Ishikawa (cell line): ENCODE measurements at regions not wholly inside any gene's neighbourhood (a gene's known extent, or its start where the extent isn't known, plus 50 kb on each side); places are given as distances from the start of the nearest gene placed in this dataset.

Experiments
- CEBPB ChIP-seq: IDR thresholded peaks from 2 replicates; pipeline ENCODE4 v1.6.1; 2012
- CREB1 ChIP-seq: IDR thresholded peaks from 2 replicates; pipeline ENCODE4 v1.6.1; 2012; ENCODE audit warnings: low read depth
- EGR1 ChIP-seq: IDR thresholded peaks from 2 replicates; pipeline ENCODE4 v1.6.1; 2012
- EP300 ChIP-seq: IDR thresholded peaks from 2 replicates; pipeline ENCODE4 v1.6.1; 2012; ENCODE audit warnings: borderline replicate concordance
- FOXM1 ChIP-seq: IDR thresholded peaks from 2 replicates; pipeline ENCODE4 v1.6.1; 2012; ENCODE audit warnings: low read depth, borderline replicate concordance
- NFIC ChIP-seq: IDR thresholded peaks from 2 replicates; pipeline ENCODE4 v1.6.1; 2012
- RAD21 ChIP-seq: IDR thresholded peaks from 2 replicates; pipeline ENCODE4 v1.6.1; 2012; ENCODE audit warnings: low read depth
- REST ChIP-seq: IDR thresholded peaks from 2 replicates; pipeline ENCODE4 v1.6.1; 2012; ENCODE audit warnings: low read depth, mild to moderate bottlenecking
- TAF1 ChIP-seq: IDR thresholded peaks from 2 replicates; pipeline ENCODE4 v1.6.1; 2012; ENCODE audit warnings: low read depth, mild to moderate bottlenecking
- TCF12 ChIP-seq: IDR thresholded peaks from 2 replicates; pipeline ENCODE4 v1.6.1; 2012; ENCODE audit warnings: low read depth
- TEAD4 ChIP-seq: IDR thresholded peaks from 2 replicates; pipeline ENCODE4 v1.6.1; 2012
- USF1 ChIP-seq: IDR thresholded peaks from 2 replicates; pipeline ENCODE4 v1.6.1; 2012
- YY1 ChIP-seq: IDR thresholded peaks from 2 replicates; pipeline ENCODE4 v1.6.1; 2012; ENCODE audit warnings: low read depth
- ZBTB7A ChIP-seq: IDR thresholded peaks from 2 replicates; pipeline ENCODE4 v1.6.1; 2012; ENCODE audit warnings: low read depth
- TF ChIP-seq, protein P1 (sequence below): IDR thresholded peaks from 2 replicates; pipeline ENCODE4 v1.6.1; 2012

DNA sequence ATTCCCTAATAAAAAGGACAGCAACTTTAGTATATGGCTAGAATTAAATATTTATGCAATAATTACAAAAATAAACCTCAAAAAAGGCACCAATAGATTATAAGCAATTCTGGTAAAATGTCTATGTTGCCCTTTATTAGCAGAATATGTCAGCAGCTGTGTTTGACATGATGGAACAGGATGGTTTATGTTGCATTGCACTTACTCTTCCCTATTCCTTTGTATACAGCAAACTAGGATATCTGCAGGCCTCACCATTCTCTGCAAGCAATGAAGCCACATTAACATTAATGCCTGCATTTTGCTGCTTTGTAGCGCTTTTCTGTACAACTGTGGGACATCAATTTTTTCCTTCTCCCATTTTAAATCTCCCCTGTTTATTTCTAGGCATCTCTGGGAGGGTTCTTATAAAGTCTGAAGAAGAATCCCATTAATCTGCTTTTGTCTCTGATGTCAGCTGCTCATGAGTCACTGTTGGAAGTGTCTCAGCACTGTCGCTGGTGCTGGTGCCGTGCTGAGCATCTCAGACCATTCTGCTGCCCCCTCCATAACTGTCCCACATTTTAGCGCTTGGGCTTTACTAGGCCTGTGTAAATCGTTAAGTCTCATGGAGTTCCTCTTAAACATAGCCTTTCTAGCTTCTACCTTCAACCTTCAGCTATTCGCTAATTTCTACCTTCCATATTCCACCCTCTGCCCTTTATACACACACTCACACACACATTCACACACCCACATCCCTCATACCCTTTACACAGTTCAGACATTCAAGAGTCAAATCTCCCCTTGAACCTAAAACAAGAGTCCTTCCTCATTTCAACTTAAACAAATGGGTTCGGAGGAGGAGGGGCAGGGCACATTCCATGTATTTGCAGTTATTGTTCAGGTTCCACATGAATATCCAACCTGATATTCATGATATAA, 64.4 kb upstream of the TRHDE start:
- no peak for TF ChIP-seq TAF1
- TF ChIP-seq TEAD4, result 0 out of 2 replicates have a peak, but pooled peaks have one; percentile 30

DNA sequence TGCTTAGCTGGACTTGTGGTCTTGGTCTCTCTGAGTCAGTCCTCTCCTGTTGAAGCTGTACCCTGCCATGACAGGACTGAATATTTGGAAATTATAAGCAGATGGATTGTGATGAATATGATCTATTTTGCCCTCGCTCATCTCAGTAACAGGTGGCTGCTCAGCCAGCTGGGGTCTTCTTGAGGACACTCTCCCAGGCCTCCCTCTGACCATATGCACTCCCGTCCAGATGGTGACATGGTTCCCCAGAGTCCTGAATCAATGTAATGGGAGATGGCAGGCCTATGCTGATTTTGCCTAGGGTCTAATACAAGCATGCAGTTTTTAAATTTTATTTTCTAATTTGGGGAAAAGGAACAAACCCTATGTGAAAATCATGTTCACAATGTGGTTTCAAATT, 63.1 kb upstream of the TRHDE start:
- no peak for TF ChIP-seq TEAD4
- TF ChIP-seq REST, result no peak
- TF ChIP-seq CREB1, result no peak
- TF ChIP-seq CEBPB, result no peak
- TF ChIP-seq, protein P1, sequence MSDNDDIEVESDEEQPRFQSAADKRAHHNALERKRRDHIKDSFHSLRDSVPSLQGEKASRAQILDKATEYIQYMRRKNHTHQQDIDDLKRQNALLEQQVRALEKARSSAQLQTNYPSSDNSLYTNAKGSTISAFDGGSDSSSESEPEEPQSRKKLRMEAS, result no peak
- TF ChIP-seq EGR1, result no peak
- no peak for TF ChIP-seq YY1
- no peak for TF ChIP-seq EP300
- no peak for TF ChIP-seq USF1
- TF ChIP-seq RAD21, result no peak
- TF ChIP-seq TCF12, result no peak
- no peak for TF ChIP-seq TAF1
- no peak for TF ChIP-seq NFIC
- no peak for TF ChIP-seq FOXM1
- no peak for TF ChIP-seq ZBTB7A

DNA sequence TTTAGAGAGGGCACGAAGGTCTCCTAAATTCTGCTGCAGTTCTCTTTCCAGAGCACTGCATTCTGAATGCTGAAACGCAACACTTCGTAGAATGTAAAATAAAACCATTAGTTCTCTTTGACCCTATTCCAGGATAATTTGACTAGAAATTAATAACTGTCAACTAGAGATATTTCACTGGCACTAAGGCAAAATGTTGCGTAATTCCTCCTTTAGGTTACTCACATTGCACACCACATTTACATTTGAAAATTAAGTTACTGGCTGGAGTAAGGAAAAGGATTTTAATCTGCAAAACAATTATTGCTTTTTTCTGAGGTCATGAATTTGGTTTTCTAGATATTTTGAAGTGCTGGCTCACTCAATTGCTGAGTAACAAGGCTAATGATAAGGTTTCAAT, 58.0 kb upstream of the TRHDE start:
- TF ChIP-seq NFIC, result peak; percentile 15; the same call in 1 of the 2 replicates
- no peak for TF ChIP-seq RAD21
- TF ChIP-seq TEAD4, result no peak
- TF ChIP-seq, protein P1, result no peak
- TF ChIP-seq FOXM1, result no peak
- no peak for TF ChIP-seq YY1
- TF ChIP-seq EGR1, result no peak
- TF ChIP-seq EP300, result no peak
- peak; percentile 98 for TF ChIP-seq CEBPB
- TF ChIP-seq TAF1, result no peak
- no peak for TF ChIP-seq USF1
- TF ChIP-seq TCF12, result no peak
- no peak for TF ChIP-seq REST

DNA sequence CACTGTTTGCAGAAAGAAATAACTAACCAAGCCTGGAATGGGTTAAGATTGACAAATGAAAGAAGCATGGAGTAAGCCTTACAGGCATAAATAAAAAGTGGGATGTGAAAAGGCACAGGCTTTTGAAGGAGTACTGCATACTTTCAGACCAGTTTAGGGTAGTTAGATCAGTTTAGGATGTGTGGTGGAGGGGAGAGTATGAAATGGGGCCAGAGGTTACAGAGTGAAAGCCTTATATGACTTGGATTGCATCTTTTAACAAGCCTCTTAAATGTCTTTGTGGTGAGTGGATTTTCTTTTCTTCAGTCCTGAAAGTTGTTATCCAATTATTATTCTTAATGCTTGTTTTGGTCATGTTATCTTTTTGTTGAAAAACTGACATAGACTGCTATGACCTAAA, 52.2 kb upstream of the TRHDE start:
- TF ChIP-seq YY1 (no peak), FOXM1 (no peak), EP300 (no peak)
- TF ChIP-seq, protein P1, result no peak
